Fibroblast of skin of abdomen (primary cell): ENCODE measurements at regions not wholly inside any gene's neighbourhood (a gene's known extent, or its start where the extent isn't known, plus 50 kb on each side); places are given as distances from the start of the nearest gene placed in this dataset.

Source experiments
- DNase-seq: peaks from one replicate; pipeline ENCODE4 v3.0.0-alpha.2; 2013

DNA sequence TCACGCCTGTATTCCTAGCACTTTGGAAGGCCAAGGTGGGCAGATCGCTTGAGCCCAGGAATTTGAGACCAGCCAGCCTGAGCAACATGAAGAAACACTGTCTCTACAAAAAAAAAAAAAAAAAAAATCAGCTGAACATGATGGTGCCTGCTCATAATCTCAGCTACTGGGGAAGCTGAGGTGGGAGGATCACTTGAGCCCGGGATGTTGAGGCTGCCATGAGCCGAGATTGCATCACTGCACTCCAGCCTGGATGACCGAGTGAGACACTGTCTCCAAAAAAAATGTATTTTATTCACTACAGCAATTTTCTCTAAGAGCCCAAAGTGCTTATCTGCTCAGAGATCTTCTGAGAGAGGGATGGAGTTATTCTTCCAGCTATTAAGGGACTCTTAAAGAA is 215.8 kb upstream of the PPP3CA start:
- DNase-seq, result no peak

DNA sequence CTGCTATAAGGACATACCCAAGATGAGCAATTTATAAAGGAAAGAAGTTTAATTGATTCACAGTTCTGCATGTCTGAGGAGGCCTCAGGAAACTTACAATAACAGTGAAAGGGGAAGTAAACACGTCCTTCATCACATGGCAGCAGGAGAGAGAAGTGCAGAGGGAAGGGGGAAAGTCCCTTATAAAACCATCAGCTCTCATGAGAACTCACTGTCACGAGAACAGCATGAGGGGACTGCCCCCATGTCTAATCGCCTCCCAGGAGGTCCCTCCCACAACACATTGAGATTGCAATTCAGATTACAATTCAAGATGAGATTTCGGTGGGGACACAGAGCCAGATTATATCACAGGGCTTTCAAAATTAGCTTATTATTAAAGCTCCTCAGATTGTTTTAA is 209.5 kb upstream of the PPP3CA start:
- no peak for DNase-seq

DNA sequence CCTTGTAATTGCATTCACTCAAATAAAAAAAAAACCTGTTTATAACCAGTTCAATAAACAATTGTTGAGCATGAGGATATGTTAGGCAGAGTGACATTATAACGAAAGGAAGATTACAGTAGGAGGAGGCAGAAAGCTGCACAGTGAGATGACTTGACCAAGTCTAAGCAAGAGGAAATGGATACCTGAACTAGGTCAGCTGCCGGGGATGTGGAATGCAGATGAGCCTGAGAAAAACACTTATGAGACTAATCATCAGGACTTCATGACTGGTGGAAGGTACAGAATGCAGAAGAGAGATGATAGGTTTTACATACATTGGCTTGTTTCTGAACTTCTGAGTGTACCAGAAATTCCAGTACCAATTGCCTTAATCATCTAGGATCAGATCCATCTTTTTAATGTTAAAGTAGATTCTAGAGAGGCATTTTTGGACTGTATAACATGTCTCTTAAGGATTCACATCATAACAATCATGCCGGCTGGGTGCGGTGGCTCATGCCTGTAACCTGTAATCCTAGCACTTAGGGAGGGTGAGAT is 208.1 kb upstream of the PPP3CA start:
- no peak for DNase-seq

DNA sequence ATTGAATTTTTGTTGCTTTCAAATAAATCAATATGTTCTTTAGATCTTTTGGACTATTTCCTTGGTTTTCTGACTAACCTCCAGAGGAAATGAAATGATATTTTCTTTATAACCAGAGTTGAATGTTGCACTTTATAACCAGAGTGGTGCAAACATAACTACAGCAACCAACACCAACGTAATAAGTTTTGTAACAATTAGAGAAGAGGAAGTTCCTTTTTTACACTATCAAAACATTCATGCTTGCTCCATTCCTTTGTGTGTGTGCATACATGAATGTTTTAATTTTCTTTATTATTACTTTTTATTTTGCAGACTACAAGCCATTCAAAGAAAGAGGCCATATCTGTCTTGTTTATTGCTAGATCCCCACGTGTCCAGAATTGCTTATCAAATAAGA is 193.0 kb upstream of the PPP3CA start:
- DNase-seq, result no peak

DNA sequence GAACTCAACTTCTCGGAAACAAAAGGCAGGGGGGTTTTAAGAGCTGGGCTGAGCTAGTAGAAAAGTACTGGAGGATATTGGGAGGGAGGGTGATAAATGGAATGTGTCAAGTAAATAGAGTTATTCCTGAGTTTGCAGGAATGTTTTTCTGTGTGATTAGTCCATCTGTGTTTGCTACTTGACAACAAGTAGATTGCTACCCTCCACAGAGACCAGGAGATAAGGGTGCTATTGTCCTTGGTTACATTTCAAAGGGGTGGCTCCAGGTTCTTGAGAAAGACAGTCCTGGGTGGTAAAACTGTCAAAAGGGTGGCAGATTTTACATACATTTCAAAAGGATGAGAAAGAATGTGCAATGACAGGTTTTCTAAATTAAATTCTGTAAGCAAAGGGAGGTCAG is 181.2 kb upstream of the PPP3CA start:
- DNase-seq, result no peak

DNA sequence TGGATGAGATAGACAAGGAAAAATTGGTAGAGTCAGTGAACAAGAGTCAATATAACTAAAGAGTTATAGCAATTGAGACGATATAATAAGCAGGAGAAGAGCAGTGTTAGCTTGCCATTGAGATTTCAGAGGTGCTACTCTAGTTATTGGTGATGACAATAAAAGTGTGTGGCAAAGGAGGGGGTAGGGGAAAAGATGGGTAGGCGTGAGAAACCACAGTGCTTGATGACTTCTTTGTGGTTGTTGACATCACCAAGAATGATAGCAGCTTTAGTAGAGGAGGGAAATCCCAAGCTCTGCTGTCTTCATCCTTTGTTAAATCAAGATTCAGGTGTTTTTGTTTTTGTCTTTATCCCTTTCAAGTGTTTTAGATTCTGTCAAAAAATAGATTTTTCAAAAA is 179.9 kb upstream of the PPP3CA start:
- no peak for DNase-seq

DNA sequence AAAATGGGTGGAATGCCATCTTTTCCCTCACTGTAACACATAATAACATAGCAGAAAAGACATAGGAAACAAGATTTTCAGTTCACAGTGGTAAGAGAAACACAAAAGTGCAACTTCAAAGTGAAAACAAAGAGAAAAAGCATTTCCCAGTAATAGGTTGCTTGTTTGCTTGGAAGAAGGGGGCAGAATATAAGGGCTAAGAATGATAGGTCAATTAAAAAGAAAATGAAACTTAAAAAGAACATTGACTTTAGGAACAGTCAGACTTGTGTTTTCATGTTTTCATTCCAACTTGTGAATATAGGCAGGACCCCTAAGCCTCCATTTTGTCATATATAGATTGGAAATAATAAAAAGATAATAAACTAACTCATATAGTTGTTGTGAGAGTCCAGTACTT is 168.2 kb upstream of the PPP3CA start:
- no peak for DNase-seq

DNA sequence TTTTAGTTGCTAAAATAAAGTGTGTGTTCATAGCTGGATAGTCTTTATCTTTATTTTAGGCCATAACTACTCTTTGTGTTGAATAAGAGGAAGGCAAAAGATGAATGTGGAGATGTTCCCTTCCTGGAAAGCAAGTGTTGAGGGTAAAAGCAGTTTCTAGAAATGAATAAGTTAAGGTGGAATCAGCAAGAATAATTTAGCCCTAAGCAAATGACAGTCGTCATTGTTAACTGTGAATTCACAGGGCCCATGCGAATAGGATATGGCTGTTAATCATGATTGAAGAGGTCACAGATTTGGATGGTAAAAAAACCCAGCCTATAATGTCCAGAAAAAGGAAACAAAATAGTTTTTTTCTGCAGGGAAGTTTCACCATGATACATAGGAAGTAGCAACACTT is 167.8 kb upstream of the PPP3CA start:
- DNase-seq, result no peak

DNA sequence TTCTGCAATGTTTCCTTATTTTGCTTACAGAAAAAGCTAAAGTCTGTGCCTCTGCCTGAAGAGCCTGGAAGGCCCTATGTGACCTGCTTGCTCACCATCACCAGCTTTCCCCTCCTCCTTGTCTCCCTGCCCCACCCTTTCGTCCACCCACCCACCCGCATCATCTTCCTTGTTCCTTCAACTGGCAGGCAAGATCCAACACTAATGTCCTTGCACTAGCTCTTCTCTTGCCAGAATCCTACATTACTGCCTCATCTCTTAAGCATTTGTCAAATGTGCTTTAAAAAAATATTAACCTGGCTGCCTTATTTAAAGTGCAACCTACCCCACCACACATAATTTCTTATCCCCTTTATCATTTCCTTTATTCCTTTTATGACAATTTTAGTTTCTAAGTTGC is 165.1 kb upstream of the PPP3CA start:
- no peak for DNase-seq

DNA sequence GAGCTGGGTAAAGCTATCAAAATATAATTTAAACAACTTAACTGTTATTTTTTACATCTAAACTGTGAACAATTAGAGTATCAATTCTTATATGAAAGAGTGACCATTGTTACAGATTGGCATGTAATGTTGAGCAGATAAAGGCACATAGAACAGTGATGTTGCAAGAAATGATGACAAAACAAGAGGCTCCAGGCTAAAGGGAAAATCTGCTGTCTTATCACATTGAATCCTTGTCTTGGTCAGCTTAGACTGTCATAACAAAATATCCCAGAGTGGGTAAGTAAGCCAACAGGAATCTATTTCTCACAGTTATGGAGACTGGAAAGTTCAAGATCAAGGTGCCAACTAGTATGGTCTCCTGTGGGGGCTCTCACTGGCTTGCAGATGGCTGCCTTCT is 154.1 kb upstream of the PPP3CA start:
- DNase-seq, result no peak

DNA sequence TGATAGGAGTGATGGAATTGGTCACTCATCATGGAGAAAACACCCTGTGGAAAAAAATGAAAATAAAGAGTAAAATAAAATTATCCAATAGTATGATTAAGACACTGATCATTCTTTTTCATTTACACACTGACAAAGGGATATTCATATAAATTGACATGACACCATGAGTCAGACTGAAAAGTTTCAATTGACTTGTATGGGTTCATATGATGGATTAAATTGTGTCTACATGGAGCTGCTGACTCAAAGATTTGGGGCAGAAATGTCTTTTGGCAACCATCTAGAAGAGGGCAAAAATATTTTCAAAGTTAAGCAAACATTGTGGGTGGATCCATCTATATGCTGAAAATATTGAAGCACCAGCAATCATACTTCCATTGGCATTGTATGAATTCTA is 153.4 kb upstream of the PPP3CA start:
- DNase-seq, result no peak

DNA sequence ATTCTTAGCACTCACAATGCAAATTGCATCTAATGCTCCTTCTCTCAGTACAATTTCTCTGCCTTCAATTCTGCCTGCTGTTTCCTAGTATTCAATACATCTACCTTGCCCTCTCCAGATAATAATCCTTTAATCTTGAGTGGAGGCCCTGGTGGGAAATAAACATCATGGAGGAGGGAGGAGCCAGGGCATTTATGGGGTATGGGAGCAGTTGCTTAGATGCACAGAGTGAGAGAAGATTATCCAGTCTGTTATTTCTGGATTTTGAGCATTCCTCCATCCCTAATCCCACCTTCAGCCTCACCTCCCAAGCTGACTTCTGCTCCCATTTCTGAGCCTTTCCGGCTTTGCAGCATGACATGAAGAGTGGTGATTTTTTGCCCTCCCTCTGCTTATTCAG is 127.9 kb upstream of the PPP3CA start:
- DNase-seq, result no peak

DNA sequence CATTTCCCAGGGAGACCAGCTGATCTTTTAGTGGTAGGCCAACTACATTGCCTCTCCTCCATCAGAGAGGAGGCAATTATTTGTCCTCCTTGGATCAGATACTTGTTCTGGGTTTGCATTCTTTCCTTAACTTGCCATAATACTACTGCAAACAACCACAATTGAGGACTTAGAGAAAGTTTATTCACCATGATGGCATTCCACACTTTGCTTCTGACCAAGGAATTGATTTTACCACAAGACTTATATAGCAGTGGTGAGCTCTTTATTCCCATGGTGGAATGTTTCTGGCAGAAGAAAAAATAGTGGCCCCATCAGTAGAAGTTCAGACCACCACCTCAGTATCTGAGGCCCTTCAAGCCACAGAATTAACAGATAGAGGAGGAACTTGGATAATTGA is 123.9 kb upstream of the PPP3CA start:
- DNase-seq, result peak; percentile 6

DNA sequence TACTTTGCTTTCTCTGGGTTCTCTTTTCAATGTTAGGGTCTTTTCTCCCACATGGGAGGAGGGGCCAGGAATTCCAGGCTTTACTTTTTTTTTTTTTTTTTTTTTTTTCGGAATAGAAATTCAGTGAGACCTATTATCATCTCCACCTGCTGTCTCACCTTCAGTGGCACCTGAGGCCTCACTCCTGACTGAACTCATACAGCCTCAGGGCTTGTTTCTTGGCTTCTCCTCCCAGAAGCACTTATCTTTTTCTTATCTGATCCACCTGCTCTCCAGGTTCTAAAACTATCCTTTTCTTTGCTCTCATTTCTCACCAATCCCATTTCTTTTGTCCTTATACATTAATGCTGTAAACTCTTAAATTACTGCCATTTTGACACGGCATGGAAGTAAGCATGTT is 117.3 kb upstream of the PPP3CA start:
- no peak for DNase-seq

DNA sequence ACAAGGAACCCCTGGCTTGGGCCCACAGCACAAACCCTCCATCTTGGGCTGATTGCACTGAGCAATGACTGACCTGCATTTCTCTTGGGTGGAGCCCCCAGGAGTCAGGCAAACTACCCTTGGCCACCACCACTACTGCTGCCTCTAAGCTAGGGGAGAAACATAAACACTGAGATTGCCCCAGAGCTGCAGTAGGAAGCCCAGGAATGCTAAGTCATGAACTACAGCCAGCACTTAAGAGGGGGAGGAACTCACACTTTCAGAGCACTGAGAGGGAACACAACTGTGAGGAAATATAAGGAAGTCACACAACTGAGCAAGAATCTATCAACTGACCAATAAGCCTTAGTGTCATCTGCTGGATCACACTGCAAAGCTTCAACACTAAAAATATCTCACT is 111.6 kb upstream of the PPP3CA start:
- no peak for DNase-seq

DNA sequence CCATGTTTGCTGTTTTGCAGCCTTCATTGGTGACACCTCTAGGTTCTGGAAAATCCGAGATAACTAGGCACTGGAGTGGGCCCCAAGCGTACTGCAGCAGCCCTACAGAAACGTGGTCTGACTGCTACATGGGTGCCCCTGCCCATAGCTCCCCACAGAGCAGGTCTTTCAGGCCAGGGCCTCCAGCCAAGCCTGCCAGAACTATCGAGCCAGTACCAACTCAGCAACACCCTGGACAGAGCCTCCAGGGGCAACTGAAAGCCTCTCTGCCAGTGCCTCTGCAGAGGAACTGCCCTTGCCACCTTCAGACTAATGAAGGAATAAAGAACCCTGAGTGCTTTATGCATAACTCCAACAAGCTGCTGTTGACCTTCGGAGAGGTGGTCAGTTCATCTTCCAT is 111.1 kb upstream of the PPP3CA start:
- DNase-seq, result no peak

DNA sequence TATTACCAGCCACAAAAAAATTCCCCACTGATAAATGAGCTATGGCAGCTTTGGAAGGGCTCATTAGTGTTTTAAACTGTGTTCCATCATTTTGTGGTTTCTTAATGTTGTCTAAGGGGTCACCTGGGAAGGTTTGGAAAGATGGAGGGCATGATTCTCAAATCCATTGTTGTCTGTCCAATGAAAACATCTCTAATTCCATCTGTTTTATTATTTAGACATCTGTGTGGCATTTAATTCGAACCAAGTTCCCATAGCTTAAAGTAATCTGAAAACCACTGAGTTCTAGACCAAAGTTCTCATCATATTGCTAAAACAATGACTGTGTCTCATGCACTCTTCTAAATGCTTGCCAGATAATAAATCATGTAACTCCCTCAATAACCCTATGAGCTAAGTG is 103.8 kb upstream of the PPP3CA start:
- DNase-seq, result peak; percentile 13

DNA sequence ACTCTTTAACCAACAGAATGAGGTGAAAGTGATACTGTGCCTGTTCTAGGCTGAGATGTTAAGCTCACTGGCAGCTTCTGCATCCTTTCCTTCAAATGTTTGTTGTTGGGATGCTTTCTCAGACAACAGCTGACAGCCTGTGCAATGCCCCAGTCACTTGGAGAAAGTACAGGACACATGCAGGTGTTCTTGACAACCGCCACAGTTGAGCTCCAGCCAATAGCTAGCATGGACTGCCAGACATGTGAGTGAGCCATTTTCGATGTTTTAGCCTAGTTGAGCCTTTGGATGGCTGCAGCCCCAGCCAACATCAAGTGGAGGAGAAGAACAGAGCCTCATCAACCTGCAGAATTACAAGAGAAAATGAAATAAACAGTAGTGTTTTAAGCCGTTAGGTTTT is 94.1 kb upstream of the PPP3CA start:
- no peak for DNase-seq

DNA sequence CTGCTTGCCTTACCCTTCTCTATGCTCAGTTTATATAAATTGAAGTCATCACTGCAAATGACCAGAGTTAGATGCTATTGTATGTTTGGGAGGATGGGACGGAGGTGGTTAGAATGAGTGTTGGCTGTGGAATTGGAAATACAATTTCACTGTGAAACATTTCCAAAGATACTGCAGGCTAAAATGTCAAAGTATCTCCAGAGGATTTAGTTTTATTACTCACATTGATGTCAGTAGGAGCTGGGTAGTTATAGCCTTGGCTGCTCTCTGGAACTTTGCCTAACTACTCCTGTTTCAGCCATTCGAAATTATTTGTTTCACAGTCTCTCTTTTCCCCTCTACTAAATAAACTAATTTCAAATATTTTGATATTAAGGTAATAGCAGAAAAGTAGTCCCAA is 92.6 kb upstream of the PPP3CA start:
- DNase-seq, result peak; percentile 20

DNA sequence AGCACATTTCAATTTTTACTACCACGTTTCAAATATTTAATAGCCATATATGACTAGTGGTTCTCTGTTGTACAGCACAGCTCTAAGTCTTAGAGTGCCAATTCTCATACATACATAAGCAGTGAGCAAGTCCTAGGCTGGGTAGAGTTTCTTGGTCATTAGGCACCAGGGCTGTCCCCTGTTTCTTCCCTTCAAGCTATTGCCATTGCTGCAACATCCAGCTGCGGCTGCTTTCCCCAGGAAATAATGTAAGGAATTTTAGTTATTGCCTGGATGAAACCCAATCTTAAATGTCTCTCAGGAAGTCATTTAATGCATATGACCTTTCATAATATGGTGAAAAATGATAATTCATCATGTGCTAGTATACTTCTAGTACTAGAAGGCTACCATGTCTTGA is 74.1 kb upstream of the PPP3CA start:
- peak; percentile 34 for DNase-seq

DNA sequence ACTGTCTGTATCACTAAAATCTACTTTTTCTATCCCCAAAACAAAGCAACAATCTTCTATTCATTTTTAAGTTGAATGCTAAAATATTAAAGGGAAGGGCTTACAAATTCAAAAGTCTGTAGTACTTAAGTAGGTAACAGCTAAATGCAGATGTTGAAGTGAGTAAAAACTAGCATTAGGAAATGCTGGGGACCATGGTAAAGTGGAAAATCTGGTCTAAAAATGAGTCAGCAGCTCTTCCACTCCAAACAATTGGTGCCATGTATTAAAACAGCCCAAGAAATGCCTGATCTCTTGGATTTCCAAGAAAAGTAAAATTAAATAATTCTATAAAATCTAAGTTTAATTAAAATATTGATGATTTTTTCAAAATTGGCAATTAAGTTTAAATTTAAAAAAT is 73.3 kb upstream of the PPP3CA start:
- DNase-seq, result no peak

DNA sequence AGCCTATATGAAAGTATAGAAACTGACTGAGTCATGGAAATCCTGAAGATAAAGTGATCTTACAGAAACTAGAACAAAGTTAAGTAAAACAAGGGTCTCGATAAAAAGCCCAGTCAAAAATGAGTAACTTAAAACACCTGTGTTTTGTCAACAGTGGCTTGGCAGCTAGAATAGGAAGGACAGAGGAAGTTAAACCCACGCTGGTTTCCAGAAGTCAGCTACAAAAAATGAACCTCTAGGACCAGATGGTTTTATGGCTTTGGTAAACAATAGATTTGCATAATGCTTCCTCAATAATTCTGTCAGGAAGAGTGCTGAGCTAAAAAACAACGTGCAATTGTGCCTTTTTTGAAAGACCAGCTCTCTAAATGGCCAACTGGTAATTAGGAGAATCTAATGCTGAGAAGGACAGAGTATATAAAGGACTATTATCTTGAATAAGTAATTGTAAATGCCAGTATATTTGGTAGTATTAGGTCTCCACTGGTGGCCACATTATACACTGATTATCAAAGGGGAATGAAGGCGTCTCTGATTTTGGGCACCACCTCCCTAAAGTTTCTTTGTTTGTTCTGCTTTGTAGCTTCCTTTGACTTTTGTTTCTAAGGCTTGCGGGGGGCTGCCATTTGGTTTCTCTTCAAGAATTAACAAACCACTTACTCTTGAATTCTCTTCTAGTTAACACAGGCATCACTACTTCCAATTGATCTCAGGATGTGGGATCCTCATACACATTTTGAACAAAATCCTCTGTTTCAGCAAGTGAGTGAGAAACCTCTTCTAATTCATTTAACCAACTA is 72.2 kb upstream of the PPP3CA start:
- peak; percentile 10 for DNase-seq

DNA sequence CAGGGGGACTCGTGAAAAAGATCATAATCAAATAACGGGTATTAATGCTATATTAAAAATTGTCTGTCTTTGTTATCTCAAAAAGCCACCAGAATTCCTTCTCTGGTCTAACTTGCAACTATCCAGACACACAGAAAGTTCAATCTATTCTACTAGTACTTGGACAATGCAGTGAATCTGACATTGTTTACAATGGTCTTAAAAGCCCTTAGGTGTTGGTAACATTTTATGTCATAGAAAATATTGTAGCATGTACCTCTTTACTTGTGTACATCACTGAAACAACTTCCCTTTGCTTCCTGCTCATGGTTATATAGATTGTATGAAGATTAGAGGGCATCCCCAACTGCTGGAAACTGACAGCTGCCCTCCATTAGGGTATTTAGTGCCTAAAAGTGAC is 71.1 kb upstream of the PPP3CA start:
- DNase-seq, result no peak

DNA sequence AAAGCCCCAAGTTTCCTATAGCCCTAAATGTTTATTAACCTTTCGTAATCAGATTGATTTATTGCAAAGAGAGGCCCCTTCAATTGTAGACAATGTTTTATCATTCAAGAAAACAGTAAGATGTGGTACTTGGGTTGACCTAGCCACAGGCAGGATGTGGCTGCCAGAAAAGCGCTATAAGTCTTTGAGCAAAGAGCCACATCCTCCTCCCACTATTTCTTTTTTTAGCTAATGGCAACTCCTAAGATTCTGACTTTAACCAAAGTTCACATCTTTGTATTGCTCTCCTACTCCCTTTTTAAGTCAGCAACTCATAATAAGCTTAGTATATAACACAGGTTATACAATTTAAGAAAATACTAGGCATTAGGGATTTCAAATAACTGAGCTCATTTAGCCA is 70.7 kb upstream of the PPP3CA start:
- DNase-seq, result peak; percentile 20

DNA sequence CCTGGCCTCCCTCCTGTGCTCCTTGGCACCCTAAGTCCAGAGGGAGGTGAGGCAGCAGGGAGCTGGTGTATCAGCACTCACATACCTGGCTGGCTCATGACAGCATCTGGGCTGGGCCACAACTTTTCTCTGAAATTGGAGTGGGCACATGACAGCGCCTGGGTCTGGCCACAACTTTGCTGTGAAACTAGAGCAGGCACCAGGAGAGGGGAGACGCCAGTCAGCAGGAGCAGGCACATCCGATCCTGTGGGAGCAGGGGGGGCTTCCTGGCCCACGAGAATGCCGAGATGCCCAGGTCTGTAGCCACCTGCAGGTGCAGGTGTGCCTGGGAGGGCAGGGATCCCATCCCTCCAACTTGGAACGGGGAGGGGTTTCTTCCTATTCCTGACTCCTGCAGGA is 69.7 kb upstream of the PPP3CA start:
- DNase-seq, result no peak
